EL (cell line): ENCODE measurements at regions not wholly inside any gene's neighbourhood (a gene's known extent, or its start where the extent isn't known, plus 50 kb on each side); places are given as distances from the start of the nearest gene placed in this dataset.
"Not testable (repeated sequence)": the region's sequence is repeated elsewhere in the genome, so short reads cannot be mapped to it uniquely, and the experiment has no call there.

Source experiments
- DNase-seq: peaks from one replicate; pipeline ENCODE4 v3.0.0-alpha.2; 2016

- DNase-seq = no peak
Observed at GRCh38 chr10:124176349-124177179, 83.2 kb upstream of the CHST15 start.

- DNase-seq = no peak
Observed at GRCh38 chr10:124175701-124176348, 82.4 kb upstream of the CHST15 start.

GRCh38 chr10:124174673-124175645 lies 81.6 kb upstream of the CHST15 start:
- DNase-seq = peak; percentile 54

- DNase-seq = no peak
Observed at GRCh38 chr10:124174071-124174566, 80.7 kb upstream of the CHST15 start.

- no peak for DNase-seq
Observed at GRCh38 chr10:124173298-124173900, 80.0 kb upstream of the CHST15 start.

- DNase-seq = no peak
Observed at GRCh38 chr10:124172181-124172916, 79.0 kb upstream of the CHST15 start.

- no peak for DNase-seq
Observed at GRCh38 chr10:124171561-124171960, 78.2 kb upstream of the CHST15 start.

- no peak for DNase-seq
Observed at GRCh38 chr10:124170631-124171030, 77.2 kb upstream of the CHST15 start.

GRCh38 chr10:124168991-124169802 lies 75.8 kb upstream of the CHST15 start:
- no peak for DNase-seq

- no peak for DNase-seq
Observed at GRCh38 chr10:124168581-124168980, 75.2 kb upstream of the CHST15 start.

- DNase-seq = not testable (repeated sequence)
Observed at GRCh38 chr10:124167925-124168324, 74.5 kb upstream of the CHST15 start.

GRCh38 chr10:124166431-124167125 lies 73.2 kb upstream of the CHST15 start:
- no peak for DNase-seq

GRCh38 chr10:124165827-124166226 lies 72.4 kb upstream of the CHST15 start:
- no peak for DNase-seq

GRCh38 chr10:124165311-124165710 lies 71.9 kb upstream of the CHST15 start:
- no peak for DNase-seq

- DNase-seq = no peak
Observed at GRCh38 chr10:124164264-124164663, 70.9 kb upstream of the CHST15 start.

- no peak for DNase-seq
Observed at GRCh38 chr10:124162774-124163354, 69.5 kb upstream of the CHST15 start.

- DNase-seq = no peak
Observed at GRCh38 chr10:124162136-124162535, 68.7 kb upstream of the CHST15 start.

- DNase-seq = no peak
Observed at GRCh38 chr10:124161601-124162000, 68.2 kb upstream of the CHST15 start.

- DNase-seq = no peak
Observed at GRCh38 chr10:124160943-124161582, 67.7 kb upstream of the CHST15 start.
